D721Med (cell line): ENCODE measurements at regions not wholly inside any gene's neighbourhood (a gene's known extent, or its start where the extent isn't known, plus 50 kb on each side); places are given as distances from the start of the nearest gene placed in this dataset.

Experiments used
- DNase-seq: peaks from one replicate; pipeline ENCODE4 v3.0.0; 2011; ENCODE audit warnings: low spot score; ENCODE audit not compliant: insufficient read length
- FAIRE-seq: peaks from 2 replicates; lab custom pipeline; 2011; peaks lifted over from hg19 to GRCh38; lab: Jason Lieb, UNC
- CTCF ChIP-seq: IDR thresholded peaks from 2 replicates; pipeline ENCODE4 v1.5.1; 2012; ENCODE audit warnings: mild to moderate bottlenecking, control low read depth; ENCODE audit not compliant: insufficient read depth; ENCODE audit errors: missing control alignments

- no peak for FAIRE-seq
- DNase-seq: no peak
- no peak for TF ChIP-seq CTCF
Observed at GRCh38 chr16:62549875-62550274, 513.6 kb upstream of the CDH8 start.

- DNase-seq (no peak), FAIRE-seq (no peak)
- no peak for TF ChIP-seq CTCF
Observed at GRCh38 chr16:62548095-62548494, 511.9 kb upstream of the CDH8 start.

- DNase-seq (no peak), FAIRE-seq (no peak)
Observed at GRCh38 chr16:62546701-62547100, 510.5 kb upstream of the CDH8 start.

GRCh38 chr16:62545039-62545438 is 508.8 kb upstream of the CDH8 start:
- FAIRE-seq (no peak), DNase-seq (no peak)
- TF ChIP-seq CTCF: no peak

More at GRCh38 chr16:62546701-62547100, 510.5 kb upstream of the CDH8 start:
- no peak for TF ChIP-seq CTCF

- no peak for DNase-seq
- TF ChIP-seq CTCF: no peak
- no peak for FAIRE-seq
Observed at GRCh38 chr16:62543516-62543915, 507.3 kb upstream of the CDH8 start.

GRCh38 chr16:62539657-62540056 is 503.4 kb upstream of the CDH8 start:
- DNase-seq: no peak
- no peak for FAIRE-seq
- TF ChIP-seq CTCF: no peak

GRCh38 chr16:62530426-62530825 is 494.2 kb upstream of the CDH8 start:
- no peak for FAIRE-seq
- DNase-seq: no peak
- no peak for TF ChIP-seq CTCF
